Naive thymus-derived CD4-positive, alpha-beta T cell (primary cell): ENCODE measurements at regions not wholly inside any gene's neighbourhood (a gene's known extent, or its start where the extent isn't known, plus 50 kb on each side); places are given as distances from the start of the nearest gene placed in this dataset.
"Not testable (repeated sequence)": the region's sequence is repeated elsewhere in the genome, so short reads cannot be mapped to it uniquely, and the experiment has no call there.

Experiments used
- ATAC-seq: fragments of 150-1000 bp; cut with Tn5 transposase; 2 replicates; pipeline ENCODE4 v1.10.0; 2021; ENCODE audit warnings: mild to moderate bottlenecking, moderate library complexity
- CTCF ChIA-PET: fragments of 350-600 bp; sonication (Branson Sonifier 250); formaldehyde crosslinking; loops from one replicate; lab custom pipeline; 2021; ENCODE audit warnings: antibody characterized with exemption; lab: Charles Lee
- POLR2A ChIA-PET: fragments of 350-600 bp; sonication (Branson Sonifier 250); formaldehyde crosslinking; loops from one replicate; lab custom pipeline; 2021; ENCODE audit warnings: antibody characterized with exemption, inconsistent platforms; lab: Charles Lee
- DNase-seq, 9 donors: peaks; one replicate each; pipeline versions ENCODE4 v3.0.0 to v3.0.0-alpha.2; 2020 to 2022; ENCODE audit warnings: mixed read lengths in 1 of 9
- H3K27ac ChIP-seq: one replicate; pipeline ENCODE4 v1.7.0; 2013; ENCODE audit warnings: mild to moderate bottlenecking, low read depth, low read length, moderate library complexity
- H3K27me3 ChIP-seq, 2 donors: one replicate each; pipeline ENCODE4 v1.7.0; 2013; ENCODE audit warnings: low read length in 2 of 2, mild to moderate bottlenecking in 2 of 2, moderate library complexity in 2 of 2; ENCODE audit not compliant: control insufficient read depth in 2 of 2, insufficient read depth in 2 of 2
- H3K36me3 ChIP-seq, 3 experiments: 1 replicate in 2 of 3; 2 replicates in 1 of 3; pipeline ENCODE4 v1.7.0; 2013; ENCODE audit warnings: low read length in 3 of 3, mild to moderate bottlenecking in 3 of 3, moderate library complexity in 1 of 3; ENCODE audit not compliant: insufficient read depth in 3 of 3, control insufficient read depth in 2 of 3
- H3K4me1 ChIP-seq, 2 donors: one replicate each; pipeline ENCODE4 v1.7.0; 2013; ENCODE audit warnings: low read length in 2 of 2, mild to moderate bottlenecking in 2 of 2, moderate library complexity in 1 of 2; ENCODE audit not compliant: control insufficient read depth in 2 of 2, insufficient read depth in 2 of 2
- H3K4me3 ChIP-seq: 2 replicates; pipeline ENCODE4 v1.7.0; 2013; ENCODE audit warnings: mild to moderate bottlenecking, low read length
- H3K9me3 ChIP-seq, 3 experiments: 1 replicate in 2 of 3; 2 replicates in 1 of 3; pipeline ENCODE4 v1.7.0; 2013; ENCODE audit warnings: low read length in 3 of 3; ENCODE audit not compliant: control insufficient read depth in 2 of 3
- H3K27ac Mint-ChIP-seq, 9 donors: one replicate each; pipeline ENCODE4 v1.8.0; 2020 to 2022; ENCODE audit warnings: mixed read lengths in 9 of 9, mild to moderate bottlenecking in 8 of 9, moderate library complexity in 5 of 9, inconsistent platforms in 2 of 9
- H3K27me3 Mint-ChIP-seq, 5 donors: one replicate each; pipeline ENCODE4 v1.8.0; 2021 to 2022; ENCODE audit warnings: mixed read lengths in 5 of 5, mild to moderate bottlenecking in 1 of 5
- H3K36me3 Mint-ChIP-seq, 5 donors: one replicate each; pipeline ENCODE4 v1.8.0; 2020 to 2022; ENCODE audit warnings: mixed read lengths in 5 of 5, mild to moderate bottlenecking in 3 of 5, inconsistent platforms in 1 of 5
- H3K4me1 Mint-ChIP-seq, 7 donors: one replicate each; pipeline ENCODE4 v1.8.0; 2020 to 2022; ENCODE audit warnings: mixed read lengths in 7 of 7, mild to moderate bottlenecking in 3 of 7, inconsistent platforms in 1 of 7
- H3K4me3 Mint-ChIP-seq, 10 donors: one replicate each; pipeline ENCODE4 v1.8.0; 2020 to 2022; ENCODE audit warnings: mild to moderate bottlenecking in 10 of 10, mixed read lengths in 10 of 10, moderate library complexity in 6 of 10, inconsistent platforms in 2 of 10
- H3K9me3 Mint-ChIP-seq, 11 donors: one replicate each; pipeline ENCODE4 v1.8.0; 2020 to 2022; ENCODE audit warnings: mixed read lengths in 11 of 11, mild to moderate bottlenecking in 4 of 11, inconsistent platforms in 1 of 11, moderate library complexity in 1 of 11
- intact Hi-C, 2 donors: fragments of 100-400 bp; cut with micrococcal nuclease; formaldehyde crosslinking; loops; one replicate each; pipeline ENCODE4 v1.15.1; 2023

DNA sequence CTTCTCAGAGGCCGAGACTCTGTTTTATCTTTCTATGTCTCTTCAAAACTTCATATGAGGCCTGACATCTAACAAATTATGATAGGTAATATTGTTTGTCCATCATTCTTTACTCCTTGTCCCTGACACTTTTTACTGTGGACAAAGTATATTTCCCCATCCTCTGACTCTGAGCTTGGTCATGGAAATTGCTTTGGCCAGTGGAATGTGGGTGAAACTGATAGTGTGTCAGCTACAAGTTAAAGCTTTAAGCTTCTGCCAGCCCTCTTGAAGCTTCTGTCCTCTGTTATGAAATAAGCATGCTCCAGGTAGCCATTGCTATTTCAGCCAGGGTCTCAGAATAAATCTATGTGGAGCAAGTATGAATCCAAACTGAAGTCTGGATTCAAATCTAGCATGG, 604.6 kb downstream of the BCOR start:
- Mint-ChIP-seq H3K27me3 (no peaks in the 10 kb centered on the region), H3K27ac (peak overlapping the region in 2 of 9 donors; percentile 10 to 41), H3K36me3 (peaks cover 0 to 8% (median 0%) of the 10 kb centered on the region in 5 donors), H3K4me3 (peak overlapping the region in 2 of 10 donors; percentile 1 to 58), H3K9me3 (peaks cover 0 to 2% (median 0%) of the 10 kb centered on the region in 11 donors), H3K4me1 (peaks cover 11 to 30% (median 29%) of the 10 kb centered on the region in 7 donors)
- Histone ChIP-seq H3K4me3 (no peak overlapping the region), H3K27ac (no peak overlapping the region), H3K36me3 (no peaks in the 10 kb centered on the region), H3K9me3 (no peaks in the 10 kb centered on the region), H3K4me1 (peaks cover 7 to 18% of the 10 kb centered on the region in 2 donors), H3K27me3 (no peaks in the 10 kb centered on the region)
- DNase-seq (no peak), ATAC-seq (no peak)
- ChIA-PET CTCF (no interaction called here), POLR2A (no interaction called here)
- intact Hi-C loops = loop anchor here in 1 of 2 donors (10.0 kb wide), 2 partner anchors 68 to 158 kb away; no protein-coding TSS in a partner anchor

DNA sequence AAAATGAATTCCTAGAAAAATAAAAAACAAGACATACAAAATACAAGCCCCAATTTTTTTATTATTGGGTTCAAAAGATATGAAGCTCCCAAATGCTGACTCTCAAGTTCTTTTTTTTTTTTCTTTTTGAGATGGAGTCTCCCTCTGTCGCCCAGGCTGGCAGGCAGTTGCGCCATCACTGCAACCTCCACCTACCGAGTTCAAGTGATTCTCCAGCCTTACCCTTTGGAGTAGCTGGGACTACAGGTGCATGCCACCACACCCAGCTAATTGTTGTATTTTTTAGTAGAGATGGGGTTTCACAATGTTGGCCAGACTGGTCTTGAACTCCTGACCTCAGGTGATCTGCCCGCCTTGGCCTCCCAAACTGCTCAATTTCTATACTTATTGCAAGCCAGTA, 600.6 kb downstream of the BCOR start:
- H3K9me3 Mint-ChIP-seq, H3K36me3 Mint-ChIP-seq, ATAC-seq, POLR2A ChIA-PET, H3K4me3 ChIP-seq, H3K27me3 ChIP-seq, H3K4me3 Mint-ChIP-seq, CTCF ChIA-PET, DNase-seq, H3K27ac Mint-ChIP-seq, H3K9me3 ChIP-seq, H3K27ac ChIP-seq, H3K36me3 ChIP-seq, H3K27me3 Mint-ChIP-seq, H3K4me1 ChIP-seq: not testable (repeated sequence)
- intact Hi-C loops = loop anchor here in 1 of 2 donors (10.0 kb wide), 2 partner anchors 72 to 162 kb away; no protein-coding TSS in a partner anchor
- H3K4me1 Mint-ChIP-seq = peaks cover 6 to 13% (median 11%) of the 10 kb centered on the region in 7 donors

DNA sequence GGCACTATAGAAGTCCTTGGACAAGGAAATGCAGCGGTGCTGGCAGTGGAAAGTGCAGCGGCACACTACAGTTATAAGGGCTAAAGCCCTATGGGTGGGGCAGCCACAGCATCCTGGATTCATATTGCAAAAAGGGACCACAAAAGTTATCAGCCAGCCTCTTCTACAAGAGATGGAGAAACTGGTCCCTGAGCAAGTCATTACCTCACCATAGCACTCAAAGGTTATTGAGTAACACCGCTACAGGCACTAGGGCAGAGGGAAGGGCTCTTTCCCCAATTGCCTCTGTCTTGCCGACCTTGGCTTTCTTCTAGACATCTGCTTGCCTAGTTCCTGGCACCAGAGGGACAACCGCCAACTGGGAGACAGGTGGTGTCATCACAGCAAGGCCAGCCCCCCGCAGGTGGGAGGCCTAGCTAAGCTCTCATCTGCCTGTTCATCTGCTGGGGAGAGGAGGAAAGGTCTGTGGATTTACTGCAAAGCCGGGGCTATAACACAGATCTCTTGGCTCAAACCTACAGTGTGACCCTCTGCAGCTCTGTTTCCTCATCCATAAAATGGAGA, 600.0 kb downstream of the BCOR start:
- no peaks in the 10 kb centered on the region for H3K27me3 ChIP-seq
- Mint-ChIP-seq H3K36me3 (no peaks in the 10 kb centered on the region), H3K4me1 (peaks cover 0 to 6% (median 4%) of the 10 kb centered on the region in 7 donors), H3K27me3 (no peaks in the 10 kb centered on the region), H3K9me3 (peaks cover 0 to 2% (median 0%) of the 10 kb centered on the region in 11 donors), H3K4me3 (no peak overlapping the region), H3K27ac (no peak overlapping the region)
- intact Hi-C loops = loop anchor here in 1 of 2 donors (10.0 kb wide), 2 partner anchors 73 to 163 kb away; no protein-coding TSS in a partner anchor
- H3K4me3 ChIP-seq = no peak overlapping the region
- H3K4me1 ChIP-seq = no peaks in the 10 kb centered on the region
- ATAC-seq = peak; percentile 49
- H3K9me3 ChIP-seq = no peaks in the 10 kb centered on the region
- DNase-seq = no peak
- no peaks in the 10 kb centered on the region for H3K36me3 ChIP-seq
- CTCF ChIA-PET = no interaction called here
- POLR2A ChIA-PET = interaction anchor here (0.6 kb wide), 1 partner anchor 119 kb away, joined by 3 read pairs; no protein-coding TSS in a partner anchor
- H3K27ac ChIP-seq = no peak overlapping the region

DNA sequence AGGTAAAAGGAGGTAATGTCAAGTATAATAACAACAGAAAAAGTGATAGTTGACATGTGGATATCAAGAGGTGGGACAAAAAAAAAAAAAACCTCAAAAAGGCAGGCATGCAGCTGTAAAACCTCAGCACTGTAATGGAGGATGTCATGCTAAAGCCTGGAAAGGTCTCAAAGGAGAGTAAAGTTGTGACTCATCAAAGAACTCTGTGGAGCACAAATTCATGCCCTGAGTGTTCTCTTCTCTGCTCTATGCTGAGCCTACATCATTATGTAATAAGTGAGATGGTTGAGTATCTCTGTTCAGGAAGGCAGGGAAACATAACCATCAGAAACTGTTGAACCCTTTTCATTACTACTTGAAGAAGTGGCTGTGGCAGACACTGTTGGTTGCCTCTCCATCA, 597.8 kb downstream of the BCOR start:
- Mint-ChIP-seq H3K27ac (no peak overlapping the region), H3K36me3 (no peaks in the 10 kb centered on the region), H3K4me3 (no peak overlapping the region), H3K4me1 (peaks cover 0 to 6% (median 2%) of the 10 kb centered on the region in 7 donors), H3K27me3 (no peaks in the 10 kb centered on the region), H3K9me3 (peaks cover 0 to 2% (median 0%) of the 10 kb centered on the region in 11 donors)
- no peaks in the 10 kb centered on the region for H3K9me3 ChIP-seq
- no peak for ATAC-seq
- DNase-seq = no peak
- ChIA-PET POLR2A (interaction anchor here (0.7 kb wide), 1 partner anchor 244 kb away, joined by 3 read pairs; no protein-coding TSS in a partner anchor), CTCF (no interaction called here)
- H3K27me3 ChIP-seq = no peaks in the 10 kb centered on the region
- H3K4me1 ChIP-seq = no peaks in the 10 kb centered on the region
- H3K36me3 ChIP-seq = no peaks in the 10 kb centered on the region
- intact Hi-C loops = loop anchor here in 1 of 2 donors (10.0 kb wide), 2 partner anchors 75 to 165 kb away; no protein-coding TSS in a partner anchor
- H3K27ac ChIP-seq = no peak overlapping the region
- no peak overlapping the region for H3K4me3 ChIP-seq

DNA sequence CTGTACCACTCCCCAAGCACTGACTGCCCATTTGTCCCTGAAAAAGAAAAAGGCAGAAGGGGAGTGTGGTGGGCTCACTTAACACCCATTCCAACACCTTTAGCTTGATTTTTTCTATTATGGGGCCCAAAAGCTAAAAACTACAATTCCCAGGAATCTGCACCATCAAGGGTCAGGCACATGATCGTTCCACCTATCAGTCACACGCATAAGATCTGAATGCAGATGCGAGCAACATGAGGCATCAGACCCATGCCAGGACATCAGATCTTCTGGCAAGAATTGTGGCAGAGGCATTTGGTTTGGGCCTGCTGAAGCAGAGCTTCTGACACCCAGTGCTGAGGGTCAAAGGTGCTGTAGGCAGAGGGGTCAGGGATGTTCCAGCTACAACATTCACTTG, 595.9 kb downstream of the BCOR start:
- Mint-ChIP-seq H3K4me3 (no peak overlapping the region), H3K27me3 (no peaks in the 10 kb centered on the region), H3K4me1 (peaks cover 0 to 7% (median 0%) of the 10 kb centered on the region in 7 donors), H3K9me3 (peaks cover 0 to 2% (median 0%) of the 10 kb centered on the region in 11 donors), H3K36me3 (no peaks in the 10 kb centered on the region), H3K27ac (no peak overlapping the region)
- Histone ChIP-seq H3K27ac (no peak overlapping the region), H3K27me3 (no peaks in the 10 kb centered on the region), H3K9me3 (no peaks in the 10 kb centered on the region), H3K36me3 (no peaks in the 10 kb centered on the region), H3K4me3 (no peak overlapping the region), H3K4me1 (no peaks in the 10 kb centered on the region)
- POLR2A ChIA-PET = interaction anchor here (0.8 kb wide), 1 partner anchor 9 kb away, joined by 3 read pairs; no protein-coding TSS in a partner anchor
- DNase-seq = no peak
- intact Hi-C loops = no loop called here
- CTCF ChIA-PET = interaction anchor here (0.6 kb wide), 1 partner anchor 340 kb away, joined by 3 read pairs; no protein-coding TSS in a partner anchor
- ATAC-seq = no peak

DNA sequence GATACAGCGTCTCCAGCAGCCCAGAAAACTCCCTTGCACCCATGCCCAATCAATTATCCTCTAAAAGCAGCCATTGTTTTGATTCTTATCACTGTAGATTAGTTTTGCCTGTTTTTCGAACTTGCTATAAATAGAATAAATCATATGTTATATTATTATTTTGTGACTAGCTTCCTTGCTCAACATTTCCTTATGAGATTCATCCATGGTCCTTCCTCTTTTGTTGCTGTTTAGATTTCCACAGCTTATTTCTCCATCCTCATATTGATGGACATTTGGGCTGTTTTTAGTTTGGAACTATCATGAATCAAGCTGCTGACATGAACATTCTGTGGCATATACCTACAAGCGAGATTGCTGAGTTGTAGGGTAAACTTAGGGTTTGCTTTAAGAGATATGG, 595.3 kb downstream of the BCOR start:
- Histone ChIP-seq H3K27ac (no peak overlapping the region), H3K4me1 (no peaks in the 10 kb centered on the region), H3K9me3 (no peaks in the 10 kb centered on the region), H3K36me3 (no peaks in the 10 kb centered on the region), H3K4me3 (no peak overlapping the region), H3K27me3 (no peaks in the 10 kb centered on the region)
- Mint-ChIP-seq H3K27ac (no peak overlapping the region), H3K4me1 (peaks cover 0 to 7% (median 3%) of the 10 kb centered on the region in 7 donors), H3K9me3 (peaks cover 0 to 2% (median 0%) of the 10 kb centered on the region in 11 donors), H3K27me3 (no peaks in the 10 kb centered on the region), H3K4me3 (no peak overlapping the region), H3K36me3 (no peaks in the 10 kb centered on the region)
- intact Hi-C loops = no loop called here
- CTCF ChIA-PET = interaction anchor here (0.6 kb wide), 1 partner anchor 341 kb away, joined by 3 read pairs; no protein-coding TSS in a partner anchor
- POLR2A ChIA-PET = interaction anchor here (0.9 kb wide), 1 partner anchor 9 kb away, joined by 3 read pairs; no protein-coding TSS in a partner anchor
- ATAC-seq (no peak), DNase-seq (no peak)
